ENCODE measurements at regions not wholly inside any gene's neighbourhood (a gene's known extent, or its start where the extent isn't known, plus 50 kb on each side); places are given as distances from the start of the nearest gene placed in this dataset.
A peak's percentile ranks its signal among the peaks of the same experiment; 100 is the strongest.

GRCh38 chr6:139748353-139749146, 374.1 kb upstream of the CITED2 start (continued):
- no peak for TF ChIP-seq ZNF561 (CRISPR knock-in tag; conservative IDR thresholded peaks at IDR 0.05)
- no peak for TF ChIP-seq NKRF (IDR thresholded peaks at IDR 0.05; ENCODE audit: borderline replicate concordance)
- no peak for TF ChIP-seq THRAP3 (IDR thresholded peaks at IDR 0.05; ENCODE audit: borderline replicate concordance)
- no peak for TF ChIP-seq RFX5 (IDR thresholded peaks at IDR 0.05; ENCODE audit: low read depth, low read length)
- no peak for TF ChIP-seq HMG20A (CRISPR knock-in tag; conservative IDR thresholded peaks at IDR 0.05)
- peak; percentile 63; the same call in 1 of the 2 replicates for TF ChIP-seq BCOR (IDR thresholded peaks at IDR 0.05)
- TF ChIP-seq HDAC8 (tag; IDR thresholded peaks at IDR 0.05): no peak
- no peak for TF ChIP-seq EZH2 (IDR thresholded peaks at IDR 0.05; ENCODE audit: borderline replicate concordance, low read depth, low read length)
- peak; percentile 72 for TF ChIP-seq PML (IDR thresholded peaks at IDR 0.05; ENCODE audit: low read length)
- TF ChIP-seq AFF4 (CRISPR knock-in tag; IDR thresholded peaks at IDR 0.05): no peak
- TF ChIP-seq TCF3 (CRISPR knock-in tag; IDR thresholded peaks at IDR 0.05): peak; percentile 87
- no peak for TF ChIP-seq GTF2E2 (tag; IDR thresholded peaks at IDR 0.05)
- no peak for TF ChIP-seq DDX20 (tag; IDR thresholded peaks at IDR 0.05; ENCODE audit: low read depth)
- no peak for TF ChIP-seq PRMT5 (CRISPR knock-in tag; IDR thresholded peaks at IDR 0.05)
- TF ChIP-seq FOXJ2 (tag; IDR thresholded peaks at IDR 0.05): no peak
- TF ChIP-seq CREB1 (IDR thresholded peaks at IDR 0.05): no peak
- no peak for TF ChIP-seq CREB1 (CRISPR knock-in tag; IDR thresholded peaks at IDR 0.05)
- TF ChIP-seq ZNF507 (tag; conservative IDR thresholded peaks at IDR 0.05): no peak
- TF ChIP-seq ZNF431 (CRISPR knock-in tag; IDR thresholded peaks at IDR 0.05): no peak
- no peak for TF ChIP-seq PHB2 (IDR thresholded peaks at IDR 0.05; ENCODE audit: low read depth)
- TF ChIP-seq SNAPC5 (CRISPR knock-in tag; IDR thresholded peaks at IDR 0.05): no peak
- no peak for TF ChIP-seq MEF2A (IDR thresholded peaks at IDR 0.05; ENCODE audit: control insufficient read depth, low read depth, low read length)

All from K562 (cell line).